ENCODE measurements at regions not wholly inside any gene's neighbourhood (a gene's known extent, or its start where the extent isn't known, plus 50 kb on each side); places are given as distances from the start of the nearest gene placed in this dataset.

GRCh38 chr22:27682437-27682836 lies 119.1 kb downstream of the MN1 start:
- DNase-seq (ENCODE audit: low read depth in 2 of 2) = no peak

- no peak for DNase-seq (ENCODE audit: low read depth in 2 of 2)
Measured at GRCh38 chr22:27684901-27685300, 116.7 kb downstream of the MN1 start.

DNA sequence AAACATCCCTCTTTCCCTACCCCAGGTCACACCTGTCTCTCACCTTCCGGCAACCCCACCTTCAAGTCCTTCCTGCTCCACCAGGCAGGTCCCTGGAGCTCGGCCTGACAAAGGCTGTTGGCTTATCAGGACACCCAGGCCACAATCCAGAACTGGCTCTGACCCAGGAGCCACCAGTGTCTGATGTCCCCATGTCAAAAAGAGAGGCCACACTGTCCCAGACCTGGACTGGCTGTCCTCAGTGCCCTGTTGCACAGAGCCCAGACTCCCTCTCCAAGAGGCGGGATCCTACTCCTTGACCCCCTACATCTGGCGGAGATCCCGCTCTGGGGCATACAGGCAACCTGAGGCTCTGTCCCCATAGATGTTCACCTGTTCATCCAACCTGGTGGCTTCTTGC lies 116.0 kb downstream of the MN1 start:
- DNase-seq (ENCODE audit: low read depth in 2 of 2) = no peak

DNA sequence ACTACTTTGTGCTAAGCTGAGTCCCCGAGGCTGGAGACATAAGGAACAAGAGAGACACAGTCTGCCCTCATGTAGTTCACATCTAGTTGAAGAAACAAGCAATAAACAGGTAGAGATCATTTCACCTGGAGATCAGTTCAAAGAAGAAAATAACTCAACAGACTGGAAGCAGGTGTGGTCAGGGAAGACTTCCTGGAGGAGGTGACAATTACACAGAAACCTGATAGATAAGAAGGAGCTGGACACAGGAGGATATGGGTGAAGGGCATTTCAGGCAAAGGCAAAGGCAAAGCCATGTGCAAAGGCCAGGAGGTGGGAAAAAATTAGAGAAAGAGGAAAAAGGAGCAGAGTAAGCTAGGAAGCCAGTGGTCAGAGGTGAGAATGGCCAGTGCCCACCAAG lies 115.6 kb downstream of the MN1 start:
- DNase-seq (ENCODE audit: low read depth in 2 of 2) = no peak

DNA sequence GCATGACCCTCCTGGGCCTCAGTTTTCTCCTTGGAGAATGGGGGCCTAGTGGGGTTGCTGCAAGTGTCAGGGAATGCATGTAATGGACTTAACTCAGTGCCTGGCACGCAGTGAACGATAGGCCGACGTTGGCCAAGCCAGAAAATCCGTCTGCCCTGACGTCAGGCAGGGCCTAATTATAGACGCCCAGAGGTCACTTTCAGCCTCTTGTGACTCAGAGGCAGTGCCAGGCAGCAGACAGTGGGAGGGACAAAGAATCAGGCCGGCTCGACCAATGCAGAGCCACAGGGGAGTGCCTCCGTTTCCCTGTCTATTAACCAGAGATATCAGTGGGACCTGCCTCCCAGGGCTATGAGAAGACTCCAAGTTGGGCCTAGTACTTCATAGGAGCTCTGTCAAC lies 115.0 kb downstream of the MN1 start:
- no peak for DNase-seq (ENCODE audit: low read depth in 2 of 2)

DNA sequence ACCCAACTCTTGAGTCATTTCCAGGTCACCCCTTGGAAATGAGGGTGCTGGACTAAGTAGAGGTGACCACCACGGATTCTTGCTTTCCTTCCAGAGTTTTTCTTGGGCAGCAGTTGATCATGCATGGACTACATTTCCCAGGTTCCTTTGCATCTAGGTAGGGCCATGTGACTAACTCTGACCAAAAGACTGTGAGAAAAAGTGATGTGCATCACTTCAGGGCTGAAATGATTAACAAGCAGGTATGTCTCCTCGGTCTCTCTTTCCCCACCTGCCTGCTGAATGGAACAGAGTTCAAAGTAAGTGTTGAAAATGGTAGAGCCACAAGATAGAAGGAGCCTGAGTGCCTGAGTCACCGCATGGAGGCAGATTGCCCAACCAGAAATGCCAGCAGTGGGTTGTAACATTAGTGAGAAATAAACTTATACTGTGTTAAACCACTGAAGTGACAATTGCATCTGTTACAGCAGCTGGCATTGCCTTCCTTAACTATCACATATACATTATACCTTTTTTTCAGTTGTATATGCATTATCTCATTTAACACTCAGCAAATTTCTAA lies 113.5 kb downstream of the MN1 start:
- no peak for DNase-seq (ENCODE audit: low read depth in 2 of 2)

DNA sequence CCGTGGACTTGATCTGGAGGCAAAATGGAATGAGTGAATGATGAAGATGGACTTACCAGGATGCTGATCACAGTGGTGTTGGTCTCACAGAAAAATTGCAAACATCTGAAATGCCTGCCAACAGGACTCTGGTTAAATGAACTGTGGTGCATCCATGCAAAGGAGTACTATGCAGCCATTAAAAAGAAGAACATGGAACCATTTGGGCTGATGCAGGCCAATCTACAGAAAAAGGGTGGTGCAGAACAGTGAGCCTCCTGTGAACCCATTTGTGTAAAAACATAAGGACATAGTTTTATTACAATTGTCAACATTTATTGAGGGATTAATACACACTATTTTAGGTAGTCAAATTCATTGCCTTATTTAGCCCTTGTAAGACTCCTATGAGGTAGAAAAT lies 111.9 kb downstream of the MN1 start:
- no peak for DNase-seq (ENCODE audit: low read depth in 2 of 2)

- no peak for DNase-seq (ENCODE audit: low read depth in 2 of 2)
Measured at GRCh38 chr22:27690599-27690998, 111.0 kb downstream of the MN1 start.

- DNase-seq (ENCODE audit: low read depth in 2 of 2) = no peak
Measured at GRCh38 chr22:27692243-27692642, 109.3 kb downstream of the MN1 start.

DNA sequence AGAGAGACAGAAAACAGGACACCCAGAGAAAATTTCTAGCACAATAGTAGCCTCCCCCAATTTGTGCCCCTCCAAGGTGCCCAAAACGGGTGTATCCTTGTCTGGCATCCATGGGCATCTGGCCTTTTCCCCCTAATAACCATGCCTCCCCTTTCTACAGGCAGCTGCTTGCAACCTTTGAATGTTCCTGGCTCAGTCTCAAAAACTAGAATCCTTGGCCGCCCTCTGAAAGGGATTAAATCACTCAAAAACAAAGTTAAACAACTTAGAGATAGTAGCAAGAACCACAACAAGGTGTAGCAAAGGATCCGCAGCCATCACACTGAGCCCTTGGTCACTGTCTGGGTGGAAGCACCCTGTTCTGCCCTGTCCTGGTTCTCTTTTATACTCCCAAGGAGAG lies 105.6 kb downstream of the MN1 start:
- DNase-seq (ENCODE audit: low read depth in 2 of 2) = no peak

GRCh38 chr22:27697888-27698287 lies 103.7 kb downstream of the MN1 start:
- no peak for DNase-seq (ENCODE audit: low read depth in 2 of 2)
